HepG2 (cell line): ENCODE measurements at regions not wholly inside any gene's neighbourhood (a gene's known extent, or its start where the extent isn't known, plus 50 kb on each side); places are given as distances from the start of the nearest gene placed in this dataset.

Experiments used
- ATAC-seq: fragments of 200-7000 bp; cut with Tn5 transposase; 3 replicates; pipeline ENCODE4 v1.9.1; 2020; ENCODE audit warnings: mild to moderate bottlenecking, moderate library complexity
- BruUV-seq: library from RNA; stranded (reverse); fragments of 400-500 nt; replicated peaks from 2 replicates; lab custom pipeline; 2021; lab: Mats Ljungman, UMichigan
- CTCF ChIA-PET: fragments of 300-600 bp; formaldehyde crosslinking; extraction: SDS; loops from one replicate; lab custom pipeline; 2021; ENCODE audit warnings: low total read pairs, inconsistent platforms, low intra/inter-chr PET ratio; lab: Yijun Ruan, JAX
- POLR2A ChIA-PET: fragments of 350-600 bp; sonication (Branson Sonifier 250); formaldehyde crosslinking; loops from one replicate; lab custom pipeline; 2020; ENCODE audit warnings: antibody characterized with exemption, inconsistent platforms; lab: Yijun Ruan, JAX
- DNase-seq: peaks from one replicate; pipeline ENCODE4 v3.0.0-alpha.2; 2015; ENCODE audit warnings: low spot score
- FAIRE-seq: peaks from 3 replicates; lab custom pipeline; 2011; peaks lifted over from hg19 to GRCh38; lab: Jason Lieb, UNC
- H2AFZ ChIP-seq: one replicate; pipeline ENCODE4 v1.6.1; 2011; ENCODE audit warnings: low read length, inconsistent platforms
- H3K27ac ChIP-seq: fragments of 300-600 bp; 3 replicates; pipeline ENCODE4 v1.8.0; 2011; ENCODE audit warnings: mixed run types, mild to moderate bottlenecking, mixed read lengths, low read length, inconsistent platforms; ENCODE audit not compliant: insufficient read depth; ENCODE audit errors: extremely low read length
- H3K27me3 ChIP-seq, 2 experiments: fragments of 200-600 bp in 1 of 2; 2 replicates in 1 of 2; 3 replicates in 1 of 2; pipeline versions ENCODE4 v1.6.0 to v1.8.0; 2011; ENCODE audit warnings: low read length in 2 of 2, mild to moderate bottlenecking in 2 of 2, moderate library complexity in 2 of 2, inconsistent platforms in 1 of 2; ENCODE audit not compliant: insufficient read depth in 2 of 2, control insufficient read depth in 1 of 2
- H3K36me3 ChIP-seq, 2 experiments: fragments of 200-600 bp in 1 of 2; replicated peaks in 1 of 2; 2 replicates in 1 of 2; 3 replicates in 1 of 2; pipeline versions ENCODE4 v1.5.1 to v1.8.0; 2011; ENCODE audit warnings: low read length in 2 of 2, inconsistent platforms in 1 of 2; ENCODE audit not compliant: insufficient read depth in 2 of 2, control insufficient read depth in 1 of 2
- H3K4me1 ChIP-seq: 2 replicates; pipeline ENCODE4 v1.5.1; 2012; ENCODE audit warnings: low read length, inconsistent platforms; ENCODE audit not compliant: insufficient read depth
- H3K4me2 ChIP-seq: 2 replicates; pipeline ENCODE4 v1.6.0; 2011; ENCODE audit warnings: low read depth, low read length, inconsistent platforms
- H3K4me3 ChIP-seq, 3 experiments: fragments of 200-600 bp in 1 of 3; sonication (generic), shearing (Covaris generic) in 1 of 3; replicated peaks in 1 of 3; 2 replicates each; pipeline ENCODE4 v1.5.1; 2011 to 2016; ENCODE audit warnings: low read length in 3 of 3, inconsistent platforms in 2 of 3, low read depth in 2 of 3, mild to moderate bottlenecking in 2 of 3, control low read depth in 1 of 3, mixed read lengths in 1 of 3; ENCODE audit not compliant: insufficient read depth in 1 of 3
- H3K79me2 ChIP-seq: one replicate; pipeline ENCODE4 v1.6.1; 2011; ENCODE audit warnings: low read length, inconsistent platforms; ENCODE audit not compliant: insufficient read depth
- H3K9ac ChIP-seq: 2 replicates; pipeline ENCODE4 v1.6.0; 2011; ENCODE audit warnings: mild to moderate bottlenecking, low read depth, low read length, inconsistent platforms; ENCODE audit not compliant: insufficient read depth
- H3K9me3 ChIP-seq: 2 replicates; pipeline ENCODE4 v1.5.1; 2012; ENCODE audit warnings: mild to moderate bottlenecking, low read length
- H4K20me1 ChIP-seq: 2 replicates; pipeline ENCODE4 v1.6.0; 2011; ENCODE audit warnings: inconsistent platforms, mild to moderate bottlenecking, low read length, moderate library complexity; ENCODE audit not compliant: insufficient read depth
- EP300 ChIP-seq, 3 experiments: sonication (generic) in 1 of 3; formaldehyde crosslinking in 1 of 3; IDR thresholded peaks; 2 replicates each; pipeline versions ENCODE4 v1.5.1 to v1.6.1; 2011 to 2020; ENCODE audit warnings: low read depth in 2 of 3, low read length in 2 of 3, borderline replicate concordance in 1 of 3, improper control_type of control experiment in 1 of 3, mild to moderate bottlenecking in 1 of 3, missing genetic modification reagents in 1 of 3, moderate library complexity in 1 of 3
- ETV5 ChIP-seq: IDR thresholded peaks from 2 replicates; pipeline ENCODE4 v1.6.1; 2018; ENCODE audit warnings: missing biosample characterization, missing genetic modification reagents, inconsistent platforms, borderline replicate concordance
- FIP1L1 ChIP-seq: fragments of 200-400 bp; formaldehyde crosslinking; IDR thresholded peaks from 2 replicates; pipeline ENCODE4 v1.6.1; 2018; ENCODE audit warnings: low read depth, mild to moderate bottlenecking, low read length, moderate library complexity, borderline replicate concordance; ENCODE audit not compliant: insufficient read depth
- HNRNPUL1 ChIP-seq: fragments of 200-400 bp; formaldehyde crosslinking; IDR thresholded peaks from 2 replicates; pipeline ENCODE4 v1.6.1; 2017; ENCODE audit warnings: low read depth, mild to moderate bottlenecking, low read length, moderate library complexity
- IRF9 ChIP-seq: sonication (generic); formaldehyde crosslinking; IDR thresholded peaks from 2 replicates; pipeline ENCODE4 v1.8.0; 2022; ENCODE audit warnings: missing genetic modification reagents, mild to moderate bottlenecking, borderline replicate concordance
- MXD4 ChIP-seq: IDR thresholded peaks from 2 replicates; pipeline ENCODE4 v1.6.1; 2016; ENCODE audit warnings: mild to moderate bottlenecking, missing biosample characterization, missing genetic modification reagents
- NCOA2 ChIP-seq: sonication (generic); formaldehyde crosslinking; IDR thresholded peaks from 2 replicates; pipeline ENCODE4 v1.8.0; 2022; ENCODE audit warnings: inconsistent platforms
- NFRKB ChIP-seq: fragments of 450-650 bp; IDR thresholded peaks from 2 replicates; pipeline ENCODE4 v1.6.1; 2017
- NR2C2 ChIP-seq: sonication (generic); formaldehyde crosslinking; IDR thresholded peaks from 2 replicates; pipeline ENCODE4 v1.4.0; 2020; ENCODE audit warnings: missing genetic modification reagents, mild to moderate bottlenecking, moderate library complexity, borderline replicate concordance
- PRDM15 ChIP-seq: sonication (generic); formaldehyde crosslinking; IDR thresholded peaks from 2 replicates; pipeline ENCODE4 v1.4.0; 2020; ENCODE audit warnings: missing genetic modification reagents
- SRF ChIP-seq: IDR thresholded peaks from 2 replicates; pipeline ENCODE4 v1.6.1; 2011; ENCODE audit warnings: mild to moderate bottlenecking, low read depth, low read length, moderate library complexity
- UBTF ChIP-seq: sonication (generic); formaldehyde crosslinking; IDR thresholded peaks from 2 replicates; pipeline ENCODE4 v1.4.0; 2020; ENCODE audit warnings: mild to moderate bottlenecking, missing genetic modification reagents
- ZMYM3 ChIP-seq: sonication (generic); formaldehyde crosslinking; IDR thresholded peaks from 2 replicates; pipeline ENCODE4 v1.5.1; 2020; ENCODE audit warnings: mild to moderate bottlenecking, missing genetic modification reagents
- ZNF232 ChIP-seq: sonication (generic); formaldehyde crosslinking; IDR thresholded peaks from 2 replicates; pipeline ENCODE4 v1.4.0; 2020; ENCODE audit warnings: missing genetic modification reagents, borderline replicate concordance
- ZZZ3 ChIP-seq: sonication (generic); formaldehyde crosslinking; IDR thresholded peaks from 2 replicates; pipeline ENCODE4 v1.4.0; 2020; ENCODE audit warnings: missing genetic modification reagents, mild to moderate bottlenecking, borderline replicate concordance
- WGBS: methylation state at CpG from one replicate; pipeline ENCODE4 v1.1.6; 2017; ENCODE audit warnings: low lambda C conversion rate; 5-methylcytosine and 5-hydroxymethylcytosine counted together
- in situ Hi-C: cut with HindIII; loops from 2 replicates; pipeline ENCODE4 v1.10.0; 2017; ENCODE audit warnings: low pct_unique_long_range_greater_than_20kb; ENCODE audit not compliant: extremely low pct_ligation_motif_present
- intact Hi-C: fragments of 100-400 bp; cut with micrococcal nuclease; formaldehyde crosslinking; loops from one replicate; pipeline ENCODE4 v1.10.0; 2022; ENCODE audit not compliant: unreplicated experiment

- no peaks in the 10 kb centered on the region for H3K27me3 ChIP-seq
- ChIA-PET CTCF (no interaction called here), POLR2A (interaction anchor here (1.0 to 2.6 kb wide), 4 partner anchors 8 to 39 kb away, joined by 4 to 18 read pairs (median 6); no protein-coding TSS in a partner anchor)
- peak overlapping the region; percentile 18 for H3K27ac ChIP-seq
- no peaks in the 10 kb centered on the region for H3K79me2 ChIP-seq
- BruUV-seq: no TSS peak
- peak overlapping the region; percentile 16; the same call in 1 of the 2 replicates for H3K9ac ChIP-seq
- in situ Hi-C loops (no loop called here), intact Hi-C loops (loop anchor here (2.0 to 10.0 kb wide), 2 partner anchors 13 to 51 kb away; no protein-coding TSS in a partner anchor)
- H3K36me3 ChIP-seq: no peaks in the 10 kb centered on the region
- H3K9me3 ChIP-seq: no peaks in the 10 kb centered on the region
- H3K4me3 ChIP-seq: no peak overlapping the region
- peaks cover 100% of the 10 kb centered on the region for H3K4me1 ChIP-seq
- peak; percentile 14 for ATAC-seq
- H3K4me2 ChIP-seq: peak overlapping the region; percentile 19
- H2AFZ ChIP-seq: no peak overlapping the region
- H4K20me1 ChIP-seq: no peaks in the 10 kb centered on the region
- WGBS: 77% methylated on average over 21 of the region's 34 CpGs
- DNase-seq: peak; percentile 73
- peak; percentile 70 for FAIRE-seq
- TF ChIP-seq NR2C2 (CRISPR knock-in tag) (peak; percentile 45; the same call in 1 of the 2 replicates), UBTF (CRISPR knock-in tag) (peak; percentile 49; the same call in 1 of the 2 replicates), PRDM15 (CRISPR knock-in tag) (0 out of 2 replicates have a peak, but pooled peaks have one; percentile 49), SRF (no peak), IRF9 (no peak), MXD4 (CRISPR knock-in tag) (no peak), ZZZ3 (0 out of 2 replicates have a peak, but pooled peaks have one; percentile 46), EP300 (IDR thresholded peaks at IDR 0.05; ENCODE audit: low read depth in 2 of 2, low read length in 2 of 2) (0 out of 4 replicates have a peak, but pooled peaks of 1 of the 2 experiments have one; percentile 11), EP300 (CRISPR knock-in tag; IDR thresholded peaks at IDR 0.05; ENCODE audit: borderline replicate concordance) (0 out of 2 replicates have a peak, but pooled peaks have one; percentile 29), NCOA2 (0 out of 2 replicates have a peak, but pooled peaks have one; percentile 7), ZMYM3 (peak; percentile 73; the same call in 1 of the 2 replicates), ZNF232 (CRISPR knock-in tag) (0 out of 2 replicates have a peak, but pooled peaks have one; percentile 21), NFRKB (no peak), FIP1L1 (no peak), HNRNPUL1 (no peak), ETV5 (peak; percentile 96)
Observed at GRCh38 chr4:3823496-3824341, 57.5 kb downstream of the ADRA2C start.
